PC-3 (cell line): ENCODE measurements at regions not wholly inside any gene's neighbourhood (a gene's known extent, or its start where the extent isn't known, plus 50 kb on each side); places are given as distances from the start of the nearest gene placed in this dataset.

Experiments used
- EZH2 ChIP-seq: fragments of 300-600 bp; sonication (generic); IDR thresholded peaks from one replicate; pipeline ENCODE4 v1.6.1; 2017; ENCODE audit warnings: antibody characterized with exemption, mild to moderate bottlenecking, low read length; ENCODE audit not compliant: unreplicated experiment
- TF ChIP-seq, protein P1 (sequence below): fragments of 300-600 bp; sonication (generic); conservative IDR thresholded peaks from 2 replicates; pipeline ENCODE4 v1.5.1; 2017; ENCODE audit warnings: antibody characterized with exemption, low read depth, mild to moderate bottlenecking, low read length

DNA sequence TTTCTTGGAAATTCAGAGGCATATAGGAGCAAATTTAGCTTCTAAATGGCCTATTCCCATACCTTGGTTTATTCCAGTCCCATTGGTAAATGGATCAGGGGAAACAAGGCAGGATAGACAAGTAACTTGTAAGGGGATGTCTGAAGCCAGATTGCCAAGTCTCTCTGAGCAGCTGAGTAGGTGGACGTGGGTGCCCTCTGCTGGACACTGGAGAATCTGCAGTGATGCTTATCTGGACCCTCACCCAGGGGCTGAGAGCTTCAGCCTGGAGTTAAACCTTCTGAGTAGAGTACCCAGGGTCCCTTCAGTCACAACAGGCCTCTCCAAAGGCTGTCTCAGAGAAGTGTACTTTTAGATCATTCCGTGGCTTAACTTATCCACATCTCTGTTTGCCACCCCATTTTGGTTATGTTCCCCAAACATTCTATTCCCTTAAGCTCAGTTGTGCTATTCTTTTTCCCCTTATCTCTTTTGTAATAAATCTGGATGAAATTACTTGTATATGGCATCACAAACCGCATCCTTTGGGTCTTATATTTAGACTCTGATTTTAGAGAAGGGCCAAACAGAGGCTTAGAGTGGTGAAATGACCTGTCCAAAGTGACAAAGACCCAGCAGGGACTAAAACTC is 218.3 kb upstream of the GLRA1 start:
- TF ChIP-seq, protein P1, sequence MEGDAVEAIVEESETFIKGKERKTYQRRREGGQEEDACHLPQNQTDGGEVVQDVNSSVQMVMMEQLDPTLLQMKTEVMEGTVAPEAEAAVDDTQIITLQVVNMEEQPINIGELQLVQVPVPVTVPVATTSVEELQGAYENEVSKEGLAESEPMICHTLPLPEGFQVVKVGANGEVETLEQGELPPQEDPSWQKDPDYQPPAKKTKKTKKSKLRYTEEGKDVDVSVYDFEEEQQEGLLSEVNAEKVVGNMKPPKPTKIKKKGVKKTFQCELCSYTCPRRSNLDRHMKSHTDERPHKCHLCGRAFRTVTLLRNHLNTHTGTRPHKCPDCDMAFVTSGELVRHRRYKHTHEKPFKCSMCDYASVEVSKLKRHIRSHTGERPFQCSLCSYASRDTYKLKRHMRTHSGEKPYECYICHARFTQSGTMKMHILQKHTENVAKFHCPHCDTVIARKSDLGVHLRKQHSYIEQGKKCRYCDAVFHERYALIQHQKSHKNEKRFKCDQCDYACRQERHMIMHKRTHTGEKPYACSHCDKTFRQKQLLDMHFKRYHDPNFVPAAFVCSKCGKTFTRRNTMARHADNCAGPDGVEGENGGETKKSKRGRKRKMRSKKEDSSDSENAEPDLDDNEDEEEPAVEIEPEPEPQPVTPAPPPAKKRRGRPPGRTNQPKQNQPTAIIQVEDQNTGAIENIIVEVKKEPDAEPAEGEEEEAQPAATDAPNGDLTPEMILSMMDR = peak; percentile 87
- no peak for TF ChIP-seq EZH2
